ENCODE measurements at regions not wholly inside any gene's neighbourhood (a gene's known extent, or its start where the extent isn't known, plus 50 kb on each side); places are given as distances from the start of the nearest gene placed in this dataset.

DNA sequence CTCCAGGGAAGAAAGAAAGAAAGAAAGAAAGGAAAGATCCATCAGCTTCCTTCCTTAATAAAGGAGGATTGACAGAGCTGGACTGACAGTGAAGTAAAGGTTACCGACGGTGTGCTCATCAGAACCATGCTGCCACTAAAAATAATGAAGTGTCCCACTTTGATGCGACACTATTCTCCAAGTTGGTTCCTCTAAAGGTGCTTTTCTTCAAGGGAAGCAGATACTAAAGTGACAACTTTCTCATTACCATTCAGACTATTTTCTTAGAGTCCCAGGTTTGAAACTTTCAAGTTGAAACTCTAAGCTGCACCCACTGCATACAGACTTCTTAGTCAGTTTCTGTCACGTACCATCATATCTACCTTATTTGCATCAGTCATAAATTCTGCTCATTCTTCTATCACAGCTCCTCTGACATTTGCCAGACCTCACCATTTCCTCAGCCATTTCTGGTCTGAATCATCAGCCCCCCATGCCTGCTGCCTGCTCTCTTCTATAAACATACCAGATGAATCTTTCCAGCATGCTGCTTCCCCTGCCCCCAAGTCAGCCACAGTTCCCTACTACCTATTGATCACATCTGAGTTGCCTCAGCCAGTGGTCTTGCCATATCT, 177.6 kb downstream of the DEPDC1B start:
- Mint-ChIP-seq H3K4me1 (peaks cover 9% of the 10 kb centered on the region), H3K4me3 (no peak overlapping the region), H3K27me3 (no peaks in the 10 kb centered on the region), H3K27ac (no peak overlapping the region), H3K9me3 (no peaks in the 10 kb centered on the region), H3K36me3 (no peaks in the 10 kb centered on the region)
- peak; percentile 87 for ATAC-seq

DNA sequence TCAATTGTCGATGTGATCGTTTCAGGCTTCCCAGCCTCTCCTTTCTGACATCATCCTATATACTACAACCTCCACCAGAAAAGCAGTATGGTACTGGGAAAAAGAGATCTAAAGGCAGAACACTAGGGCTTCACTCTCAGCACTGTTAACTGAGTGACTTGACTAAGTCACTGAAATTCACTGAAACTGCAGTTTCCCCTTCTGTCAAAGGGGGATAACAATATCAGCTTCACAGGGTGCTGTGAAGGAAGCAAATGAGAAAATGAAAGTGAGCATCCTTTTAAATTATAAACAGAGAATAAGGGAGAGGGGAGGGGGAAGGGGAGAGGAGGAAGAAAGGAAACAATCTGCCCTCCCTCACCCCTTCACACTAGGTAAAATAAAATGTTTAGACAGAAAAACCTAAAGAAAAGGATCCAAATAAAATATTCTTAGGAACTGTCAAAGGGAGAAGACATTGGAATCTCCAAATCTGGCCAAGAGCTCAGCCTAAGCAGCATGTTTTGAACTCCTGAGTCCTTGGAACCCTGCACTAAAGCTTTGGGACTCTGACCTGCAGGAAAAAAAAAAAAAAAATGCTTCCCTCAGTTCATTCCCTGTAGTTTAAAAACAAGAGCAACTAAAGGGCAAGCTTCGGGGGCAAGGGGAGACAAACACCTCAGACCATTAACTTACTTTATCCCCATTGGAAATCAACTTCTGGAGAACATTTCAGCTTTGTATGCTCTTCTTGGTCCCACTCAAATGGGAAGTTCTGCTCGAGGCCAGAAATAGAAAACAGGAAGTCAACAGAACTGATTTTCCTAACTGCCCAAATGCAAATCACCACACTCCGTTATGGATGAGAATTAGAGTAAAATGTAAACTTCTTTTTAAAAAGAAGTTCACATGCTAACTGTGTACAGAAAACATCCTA, 178.3 kb downstream of the DEPDC1B start:
- Mint-ChIP-seq H3K9me3 (no peaks in the 10 kb centered on the region), H3K27ac (no peak overlapping the region), H3K4me1 (peaks cover 10% of the 10 kb centered on the region), H3K36me3 (no peaks in the 10 kb centered on the region), H3K4me3 (no peak overlapping the region), H3K27me3 (no peaks in the 10 kb centered on the region)
- peak; percentile 69 for ATAC-seq

DNA sequence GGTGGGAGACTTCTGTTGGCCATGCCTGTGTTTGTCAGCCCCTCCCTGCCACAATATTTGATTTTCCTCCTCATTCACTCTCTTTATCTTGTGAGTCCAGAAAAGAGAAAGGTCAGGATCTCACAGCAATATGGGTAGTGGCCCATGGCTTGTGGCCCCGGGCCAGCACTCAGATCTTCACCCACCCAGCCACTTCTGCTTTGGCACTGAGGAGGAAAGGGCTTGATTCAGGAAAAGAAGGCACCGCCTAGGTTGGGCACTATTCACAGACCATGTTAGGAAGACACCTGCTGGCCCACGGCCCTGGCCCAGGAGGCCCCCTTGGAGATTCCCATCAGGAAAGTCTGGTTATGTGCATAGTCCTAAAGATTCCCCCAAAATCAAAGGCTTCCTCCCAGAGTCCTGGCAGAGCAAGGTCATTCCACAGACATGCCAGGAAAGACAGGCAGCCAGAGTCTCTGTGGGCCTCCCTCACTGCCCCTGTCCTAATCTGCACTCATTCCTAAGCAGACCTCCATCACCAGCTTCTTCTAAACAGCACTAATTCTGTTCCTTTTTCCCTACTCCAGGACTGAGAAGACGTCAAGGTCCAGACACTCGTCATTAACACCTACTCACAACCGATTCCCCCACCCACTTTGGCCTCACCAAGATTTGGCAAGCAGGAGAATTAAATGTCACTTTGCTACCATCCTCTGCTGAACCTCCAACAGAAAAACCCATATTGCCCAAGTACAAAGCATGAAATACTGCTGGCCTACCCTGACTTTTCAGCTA, 179.3 kb downstream of the DEPDC1B start:
- Mint-ChIP-seq H3K27me3 (no peaks in the 10 kb centered on the region), H3K9me3 (no peaks in the 10 kb centered on the region), H3K4me1 (peaks cover 15% of the 10 kb centered on the region), H3K27ac (no peak overlapping the region), H3K36me3 (no peaks in the 10 kb centered on the region), H3K4me3 (peak overlapping the region; percentile 31)
- peak; percentile 29 for ATAC-seq

DNA sequence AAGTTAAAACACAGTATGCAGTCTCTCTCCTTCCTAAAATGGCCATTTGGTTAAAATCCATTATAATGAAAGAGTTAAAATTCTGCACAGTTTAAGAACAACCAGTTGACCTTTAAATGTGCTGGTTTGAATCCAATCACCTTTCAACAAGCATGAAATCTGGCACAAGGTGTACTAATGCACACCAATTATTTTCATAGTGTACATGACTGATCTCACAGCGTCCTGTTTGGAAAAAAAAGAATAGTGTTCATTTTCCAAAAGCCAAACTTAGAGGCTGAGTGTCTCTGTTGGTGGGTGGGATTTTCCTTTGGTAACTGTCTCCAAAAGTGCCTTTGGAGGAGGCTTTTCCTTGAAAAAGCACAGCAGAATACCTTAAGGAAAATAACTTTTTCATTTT, 180.6 kb downstream of the DEPDC1B start:
- Mint-ChIP-seq H3K27ac (no peak overlapping the region), H3K9me3 (no peaks in the 10 kb centered on the region), H3K27me3 (no peaks in the 10 kb centered on the region), H3K36me3 (no peaks in the 10 kb centered on the region), H3K4me1 (peaks cover 17% of the 10 kb centered on the region), H3K4me3 (no peak overlapping the region)
- no peak for ATAC-seq

DNA sequence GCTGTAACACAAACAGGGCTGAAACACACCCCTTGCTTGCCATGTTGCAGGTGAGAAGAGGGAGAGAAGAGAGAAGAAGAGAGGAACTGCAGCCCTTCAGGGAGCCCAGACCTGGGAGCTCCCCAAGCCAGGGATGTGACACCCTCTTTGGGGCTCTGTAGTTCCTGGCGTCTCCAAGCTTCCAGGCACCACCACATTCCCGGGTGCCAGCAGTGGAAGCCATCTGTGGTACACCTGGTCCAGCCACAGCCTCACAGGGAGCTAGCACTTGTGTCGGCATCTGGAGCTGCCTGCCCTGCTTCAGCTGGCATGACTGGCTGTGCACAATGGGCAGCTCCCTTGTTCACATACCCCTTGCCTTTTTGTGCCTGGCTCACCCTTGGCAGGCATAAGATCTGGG, 182.1 kb downstream of the DEPDC1B start:
- no peak overlapping the region for H3K4me3 Mint-ChIP-seq
- ATAC-seq = no peak
- peak overlapping the region; percentile 48 for H3K27ac Mint-ChIP-seq
- H3K27me3 Mint-ChIP-seq = no peaks in the 10 kb centered on the region
- H3K36me3 Mint-ChIP-seq = no peaks in the 10 kb centered on the region
- peaks cover 22% of the 10 kb centered on the region for H3K4me1 Mint-ChIP-seq
- H3K9me3 Mint-ChIP-seq = no peaks in the 10 kb centered on the region

DNA sequence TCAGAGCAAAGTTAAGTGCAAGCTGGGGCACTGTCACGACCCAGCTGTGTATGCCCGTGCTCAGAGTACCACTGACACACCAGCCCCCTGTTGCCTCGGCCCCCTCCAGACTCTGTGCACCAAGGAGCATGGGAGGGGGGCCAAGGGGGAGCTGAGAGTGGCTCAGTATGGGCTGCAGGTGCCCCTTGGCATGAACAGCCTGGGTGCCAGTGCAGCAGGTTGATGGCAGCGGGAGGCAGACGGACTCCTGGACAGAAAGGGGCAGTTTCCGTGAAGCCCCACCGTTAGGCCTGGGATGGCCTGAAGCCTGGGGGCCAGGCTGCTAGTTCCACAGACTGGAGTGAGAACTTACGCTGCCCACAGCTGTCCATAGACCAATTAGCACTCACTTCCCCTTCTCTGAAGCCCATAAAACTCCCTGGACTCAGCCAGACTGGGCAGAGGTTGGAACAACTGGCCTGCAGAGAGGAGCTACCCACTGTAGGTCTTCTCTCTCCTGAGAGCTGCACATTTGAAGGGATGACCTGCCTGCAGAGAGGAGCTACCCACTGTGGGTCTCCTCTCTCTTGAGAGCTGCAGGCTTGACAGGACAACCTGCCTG, 182.8 kb downstream of the DEPDC1B start:
- H3K4me3 Mint-ChIP-seq = no peak overlapping the region
- no peaks in the 10 kb centered on the region for H3K9me3 Mint-ChIP-seq
- H3K36me3 Mint-ChIP-seq = no peaks in the 10 kb centered on the region
- no peak for ATAC-seq
- peak overlapping the region; percentile 48 for H3K27ac Mint-ChIP-seq
- H3K4me1 Mint-ChIP-seq = peaks cover 22% of the 10 kb centered on the region
- no peaks in the 10 kb centered on the region for H3K27me3 Mint-ChIP-seq

DNA sequence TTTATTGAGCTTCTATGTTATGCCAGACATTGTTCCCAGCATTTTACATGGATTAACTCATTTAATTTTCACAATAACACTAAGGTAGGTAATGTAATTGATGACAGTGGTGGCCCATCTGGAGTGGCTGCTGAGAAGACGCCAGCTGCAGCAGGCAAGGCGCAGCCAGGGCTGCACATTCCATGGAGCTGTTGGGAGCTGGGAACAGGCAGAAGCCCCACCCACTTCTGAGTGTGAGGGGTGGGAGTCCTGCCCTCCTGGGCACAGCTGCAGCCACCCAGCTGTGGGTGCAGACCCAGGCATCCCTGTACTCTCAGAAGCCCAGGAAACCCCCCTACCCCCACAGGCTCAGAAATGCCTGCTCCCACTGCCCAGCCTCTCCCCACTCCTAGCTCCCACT, 183.3 kb downstream of the DEPDC1B start:
- no peaks in the 10 kb centered on the region for H3K27me3 Mint-ChIP-seq
- no peaks in the 10 kb centered on the region for H3K9me3 Mint-ChIP-seq
- no peaks in the 10 kb centered on the region for H3K36me3 Mint-ChIP-seq
- H3K27ac Mint-ChIP-seq = no peak overlapping the region
- peaks cover 22% of the 10 kb centered on the region for H3K4me1 Mint-ChIP-seq
- no peak overlapping the region for H3K4me3 Mint-ChIP-seq
- ATAC-seq = no peak

DNA sequence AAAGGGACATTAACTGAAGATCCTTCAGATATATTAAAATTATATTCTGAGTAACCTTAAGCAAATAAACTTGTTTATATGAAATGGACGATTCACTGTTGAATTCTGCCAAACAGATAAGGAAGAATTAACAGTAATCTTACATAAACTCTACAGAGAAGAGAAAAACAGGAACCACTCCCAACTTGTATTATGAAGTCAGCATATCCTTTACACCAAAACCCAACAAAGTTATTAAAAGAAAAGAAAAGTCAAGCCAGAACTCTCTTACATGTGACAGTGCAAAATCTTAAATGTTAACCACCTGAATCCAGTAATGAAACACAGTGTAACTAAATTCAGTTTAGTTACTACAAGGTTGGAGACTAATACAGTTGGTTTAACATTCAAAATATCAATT, 185.8 kb downstream of the DEPDC1B start:
- peaks cover 40% of the 10 kb centered on the region for H3K4me1 Mint-ChIP-seq
- no peaks in the 10 kb centered on the region for H3K27me3 Mint-ChIP-seq
- ATAC-seq = peak; percentile 59

DNA sequence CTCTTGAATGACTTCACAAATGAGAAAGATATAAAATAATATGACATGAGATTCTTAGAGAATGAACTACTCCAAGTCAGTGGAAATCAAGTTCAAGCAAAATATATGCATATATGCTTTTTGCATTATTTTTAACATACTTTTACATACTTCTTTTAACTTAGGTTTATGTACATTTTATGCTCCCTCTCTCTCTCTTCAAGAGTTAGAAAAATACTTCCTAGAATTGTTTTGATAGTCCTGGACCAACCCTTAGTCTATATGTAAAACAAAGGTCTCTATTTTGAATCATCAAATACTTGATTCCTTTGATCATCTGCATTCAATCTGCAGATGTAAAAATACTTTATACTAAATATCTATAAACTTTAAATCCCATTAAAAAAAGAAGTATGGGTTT, 187.8 kb downstream of the DEPDC1B start:
- Mint-ChIP-seq H3K27ac (no peak overlapping the region), H3K36me3 (no peaks in the 10 kb centered on the region), H3K4me1 (peaks cover 33% of the 10 kb centered on the region), H3K9me3 (no peaks in the 10 kb centered on the region), H3K27me3 (no peaks in the 10 kb centered on the region), H3K4me3 (no peak overlapping the region)
- ATAC-seq = no peak

More for the DNA sequence above, 185.8 kb downstream of the DEPDC1B start:
- Mint-ChIP-seq H3K9me3 (no peaks in the 10 kb centered on the region), H3K27ac (no peak overlapping the region), H3K36me3 (no peaks in the 10 kb centered on the region), H3K4me3 (no peak overlapping the region)

DNA sequence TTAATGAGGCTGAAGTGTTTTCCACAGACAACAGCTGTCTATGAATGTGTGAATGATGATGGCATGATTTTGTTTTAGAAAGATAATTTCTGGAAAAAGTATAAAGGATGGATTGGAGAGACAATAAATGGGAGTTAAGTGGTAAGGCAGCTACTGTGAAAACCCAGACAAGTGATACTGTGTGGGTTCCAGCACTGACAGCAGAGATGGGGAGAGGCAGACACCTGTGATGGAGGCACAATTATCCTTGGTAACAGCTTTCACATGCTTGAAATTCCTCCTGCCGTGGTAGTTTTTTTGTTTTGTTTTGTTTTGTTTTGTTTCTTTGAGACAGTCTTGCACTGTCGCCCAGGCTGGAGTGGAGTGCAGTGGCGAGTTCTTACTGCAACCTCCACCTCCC, 189.3 kb downstream of the DEPDC1B start:
- Mint-ChIP-seq H3K27ac (no peak overlapping the region), H3K4me3 (no peak overlapping the region), H3K9me3 (no peaks in the 10 kb centered on the region), H3K4me1 (peaks cover 38% of the 10 kb centered on the region), H3K36me3 (no peaks in the 10 kb centered on the region), H3K27me3 (no peaks in the 10 kb centered on the region)
- ATAC-seq = no peak

DNA sequence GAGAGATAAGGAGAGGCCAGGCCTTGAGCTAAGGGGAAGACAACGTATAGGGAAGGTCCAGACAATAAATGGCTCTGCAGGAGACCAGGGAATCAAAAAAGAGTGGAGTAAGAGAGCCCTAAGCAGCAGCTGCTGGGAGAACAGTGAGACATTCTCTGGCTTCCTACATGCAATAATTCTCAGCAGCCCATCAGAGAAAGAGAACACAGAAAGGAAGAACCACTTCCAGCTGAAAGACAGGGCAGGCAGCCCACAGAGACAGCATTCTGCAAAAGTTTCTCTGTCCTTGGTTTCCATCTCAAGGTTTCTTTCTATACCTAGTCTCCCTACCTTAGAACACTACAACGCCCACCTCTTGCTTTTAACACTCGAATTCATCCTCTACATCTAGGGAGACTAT, 189.9 kb downstream of the DEPDC1B start:
- no peak overlapping the region for H3K4me3 Mint-ChIP-seq
- peak overlapping the region; percentile 19 for H3K27ac Mint-ChIP-seq
- no peaks in the 10 kb centered on the region for H3K27me3 Mint-ChIP-seq
- H3K4me1 Mint-ChIP-seq = peaks cover 44% of the 10 kb centered on the region
- no peaks in the 10 kb centered on the region for H3K36me3 Mint-ChIP-seq
- no peak for ATAC-seq
- no peaks in the 10 kb centered on the region for H3K9me3 Mint-ChIP-seq

DNA sequence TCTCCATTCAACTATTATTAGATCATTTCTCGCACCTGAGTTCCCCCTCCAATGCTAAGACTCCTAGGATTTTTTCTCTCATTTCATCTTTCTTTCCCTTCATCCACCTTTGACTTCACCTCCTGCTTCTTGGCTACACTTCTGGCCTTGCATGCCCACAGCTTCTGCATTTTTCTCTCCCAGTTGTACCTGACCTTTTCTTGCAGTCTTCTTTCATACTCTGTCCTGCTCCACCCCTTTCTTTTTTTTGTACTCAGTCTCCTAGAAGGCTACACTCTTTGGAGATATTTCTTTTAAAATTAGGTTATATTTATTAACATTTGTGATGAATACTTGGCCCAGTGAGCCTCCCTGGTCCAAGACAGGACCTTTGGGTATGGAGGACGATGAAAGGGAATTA, 190.4 kb downstream of the DEPDC1B start:
- Mint-ChIP-seq H3K27me3 (no peaks in the 10 kb centered on the region), H3K27ac (peak overlapping the region; percentile 19), H3K4me1 (peaks cover 45% of the 10 kb centered on the region), H3K9me3 (no peaks in the 10 kb centered on the region), H3K4me3 (no peak overlapping the region), H3K36me3 (no peaks in the 10 kb centered on the region)
- no peak for ATAC-seq

DNA sequence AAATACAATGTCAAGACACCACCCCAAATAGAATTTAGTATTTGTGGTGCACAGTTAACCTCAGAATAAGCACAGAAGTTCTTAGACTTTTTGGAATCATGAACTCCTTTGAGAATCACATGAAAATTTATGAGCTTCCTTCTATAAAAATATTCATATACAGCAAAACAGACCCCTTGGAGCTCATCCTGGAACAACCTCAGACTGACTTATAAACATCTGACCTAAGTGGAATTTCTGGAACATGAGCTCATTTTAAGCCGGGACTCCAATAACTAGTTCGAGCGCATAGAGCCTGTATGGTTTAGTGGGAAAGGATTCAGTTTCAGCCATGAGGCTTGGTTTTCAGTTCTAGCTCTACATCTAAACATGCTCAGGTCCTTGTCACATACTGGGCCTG, 192.3 kb downstream of the DEPDC1B start:
- H3K36me3 Mint-ChIP-seq = no peaks in the 10 kb centered on the region
- no peak overlapping the region for H3K4me3 Mint-ChIP-seq
- H3K4me1 Mint-ChIP-seq = peaks cover 51% of the 10 kb centered on the region
- H3K9me3 Mint-ChIP-seq = no peaks in the 10 kb centered on the region
- H3K27ac Mint-ChIP-seq = no peak overlapping the region
- no peaks in the 10 kb centered on the region for H3K27me3 Mint-ChIP-seq
- no peak for ATAC-seq

DNA sequence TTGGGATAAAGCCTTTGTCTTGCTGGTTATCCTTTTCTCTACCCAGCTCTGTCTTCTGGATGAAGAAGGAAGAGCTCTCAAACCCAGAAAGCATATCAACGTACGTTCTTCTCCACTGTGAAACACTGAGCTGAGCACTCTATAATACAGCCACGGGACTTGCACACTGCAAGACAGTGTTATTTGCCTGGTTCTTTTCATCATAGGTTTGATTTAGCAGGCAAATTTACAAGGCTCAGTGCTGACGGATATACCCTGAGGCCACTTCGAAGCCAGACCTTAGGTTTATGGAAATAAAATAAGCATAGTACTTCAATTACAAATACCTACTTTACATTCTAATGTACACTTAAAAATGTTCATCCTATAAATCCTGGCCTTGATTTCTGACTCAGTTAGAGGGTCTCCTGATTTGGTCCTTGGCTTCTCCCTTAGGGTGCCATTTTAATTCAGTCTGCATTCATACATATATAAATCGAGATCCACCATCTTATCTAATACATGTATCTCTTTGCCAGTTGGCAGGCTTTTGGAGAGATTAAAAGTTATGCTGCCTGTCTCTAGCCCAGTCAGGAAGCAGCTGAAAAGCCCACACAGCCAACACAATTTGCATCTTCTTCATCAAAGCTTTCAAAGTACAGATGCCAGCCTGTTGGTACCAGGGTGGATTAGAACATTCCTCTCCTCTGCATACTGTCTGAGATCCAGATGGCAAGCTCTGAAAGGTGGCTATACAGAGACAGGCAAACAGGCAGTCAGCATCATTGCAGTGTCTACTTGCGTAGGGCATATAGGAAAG, 194.4 kb downstream of the DEPDC1B start:
- peaks cover 48% of the 10 kb centered on the region for H3K4me1 Mint-ChIP-seq
- H3K36me3 Mint-ChIP-seq = no peaks in the 10 kb centered on the region
- H3K9me3 Mint-ChIP-seq = no peaks in the 10 kb centered on the region
- ATAC-seq = peak; percentile 34
- H3K27me3 Mint-ChIP-seq = no peaks in the 10 kb centered on the region
- no peak overlapping the region for H3K4me3 Mint-ChIP-seq
- H3K27ac Mint-ChIP-seq = peak overlapping the region; percentile 18

Data from stimulated activated memory B cell treated with anti-CD40 and anti-IgM and Interleukin-4, amounts not matched to agents 10 μg/mL and 1 μg/mL and 100 μg/mL, for 72 hours (primary cell).